ENCODE measurements at regions not wholly inside any gene's neighbourhood (a gene's known extent, or its start where the extent isn't known, plus 50 kb on each side); places are given as distances from the start of the nearest gene placed in this dataset.

GRCh38 chr15:35874260-35874905 is 328.4 kb upstream of the DPH6 start:
- H3K4me3 ChIP-seq = no peak overlapping the region
- no peak for DNase-seq (ENCODE audit: extremely low spot score in 2 of 2)
- no peak overlapping the region for H3K27ac ChIP-seq
- intact Hi-C loops (cut with DNase I) = no loop called here
- H3K27me3 ChIP-seq = no peaks in the 10 kb centered on the region
- TF ChIP-seq CTCF (IDR thresholded peaks at IDR 0.05) (no peak), POLR2A (IDR thresholded peaks at IDR 0.05) (no peak), POLR2AphosphoS5 (IDR thresholded peaks at IDR 0.05; ENCODE audit: insufficient read depth in 1 of 2, low read depth in 1 of 2) (peak in 1 of 2 donors; percentile 37)
- H3K9me3 ChIP-seq = no peaks in the 10 kb centered on the region
- no peaks in the 10 kb centered on the region for H3K36me3 ChIP-seq
- H3K4me1 ChIP-seq = no peaks in the 10 kb centered on the region

GRCh38 chr15:35876762-35877161 is 330.8 kb upstream of the DPH6 start:
- TF ChIP-seq POLR2AphosphoS5 (IDR thresholded peaks at IDR 0.05; ENCODE audit: insufficient read depth in 1 of 2, low read depth in 1 of 2) (no peak), POLR2A (IDR thresholded peaks at IDR 0.05) (no peak), CTCF (IDR thresholded peaks at IDR 0.05) (no peak)

GRCh38 chr15:35880896-35881295 is 334.9 kb upstream of the DPH6 start:
- H3K36me3 ChIP-seq = no peaks in the 10 kb centered on the region
- H3K27me3 ChIP-seq = no peaks in the 10 kb centered on the region
- H3K9me3 ChIP-seq = no peaks in the 10 kb centered on the region
- TF ChIP-seq CTCF (IDR thresholded peaks at IDR 0.05) (no peak), POLR2A (IDR thresholded peaks at IDR 0.05) (no peak), POLR2AphosphoS5 (IDR thresholded peaks at IDR 0.05; ENCODE audit: insufficient read depth in 1 of 2, low read depth in 1 of 2) (no peak)
- intact Hi-C loops (cut with DNase I) = no loop called here
- H3K4me1 ChIP-seq = no peaks in the 10 kb centered on the region
- H3K27ac ChIP-seq = no peak overlapping the region
- H3K4me3 ChIP-seq = no peak overlapping the region
- no peak for DNase-seq (ENCODE audit: extremely low spot score in 2 of 2)

More at GRCh38 chr15:35876762-35877161, 330.8 kb upstream of the DPH6 start:
- Histone ChIP-seq H3K27me3 (no peaks in the 10 kb centered on the region), H3K4me3 (no peak overlapping the region), H3K9me3 (no peaks in the 10 kb centered on the region), H3K4me1 (no peaks in the 10 kb centered on the region), H3K36me3 (no peaks in the 10 kb centered on the region), H3K27ac (no peak overlapping the region)
- DNase-seq (ENCODE audit: extremely low spot score in 2 of 2) = no peak
- intact Hi-C loops (cut with DNase I) = no loop called here

- no peaks in the 10 kb centered on the region for H3K27me3 ChIP-seq
- no peak for TF ChIP-seq POLR2A (IDR thresholded peaks at IDR 0.05)
- TF ChIP-seq POLR2AphosphoS5 (IDR thresholded peaks at IDR 0.05; ENCODE audit: insufficient read depth in 1 of 2, low read depth in 1 of 2) = no peak
- no peak for TF ChIP-seq CTCF (IDR thresholded peaks at IDR 0.05)
- H3K9me3 ChIP-seq = no peaks in the 10 kb centered on the region
- no peaks in the 10 kb centered on the region for H3K36me3 ChIP-seq
- DNase-seq (ENCODE audit: extremely low spot score in 2 of 2) = no peak
- no peak overlapping the region for H3K27ac ChIP-seq
- no peak overlapping the region for H3K4me3 ChIP-seq
- H3K4me1 ChIP-seq = no peaks in the 10 kb centered on the region
- intact Hi-C loops (cut with DNase I) = no loop called here
Observed at GRCh38 chr15:35885870-35886269, 339.9 kb upstream of the DPH6 start.

- Histone ChIP-seq H3K4me3 (no peak overlapping the region), H3K27ac (no peak overlapping the region), H3K27me3 (no peaks in the 10 kb centered on the region), H3K36me3 (no peaks in the 10 kb centered on the region), H3K4me1 (no peaks in the 10 kb centered on the region), H3K9me3 (no peaks in the 10 kb centered on the region)
- DNase-seq (ENCODE audit: extremely low spot score in 2 of 2) = no peak
- intact Hi-C loops (cut with DNase I) = no loop called here
- no peak for TF ChIP-seq CTCF (IDR thresholded peaks at IDR 0.05)
- TF ChIP-seq POLR2AphosphoS5 (IDR thresholded peaks at IDR 0.05; ENCODE audit: insufficient read depth in 1 of 2, low read depth in 1 of 2) = no peak
- TF ChIP-seq POLR2A (IDR thresholded peaks at IDR 0.05) = no peak
Observed at GRCh38 chr15:35886765-35887164, 340.8 kb upstream of the DPH6 start.

Data from vagina (tissue), 2 donors.